ENCODE measurements at regions not wholly inside any gene's neighbourhood (a gene's known extent, or its start where the extent isn't known, plus 50 kb on each side); places are given as distances from the start of the nearest gene placed in this dataset.

- TF ChIP-seq HDAC1 (IDR thresholded peaks at IDR 0.05) (no peak), EHMT2 (IDR thresholded peaks at IDR 0.05) (no peak), ZNF280B (CRISPR knock-in tag; IDR thresholded peaks at IDR 0.05) (no peak), SFPQ (IDR thresholded peaks at IDR 0.05; ENCODE audit: low read depth, low read length) (no peak), CEBPB (tag; IDR thresholded peaks at IDR 0.05) (no peak)
These were observed 410.6 kb upstream of the SOX5 start (continued) for GRCh38 chr12:24360057-24360456.

- CTCF ChIA-PET (ENCODE audit: low intra/inter-chr PET ratio): no interaction called here
- BruUV-seq (replicated peaks): no TSS peak
- POLR2A ChIA-PET: no interaction called here
- in situ Hi-C loops (cut with MboI) (no loop called here), intact Hi-C loops (cut with micrococcal nuclease) (no loop called here)
- Histone ChIP-seq H3K36me3 (ENCODE audit: control insufficient read depth, insufficient read depth, low read length) (no peaks in the 10 kb centered on the region), H3K9me3 (replicated peaks; ENCODE audit: control insufficient read depth, insufficient read depth, low read depth, low read length) (no peaks in the 10 kb centered on the region), H3K27me3 (ENCODE audit: control insufficient read depth in 2 of 2, insufficient read depth in 2 of 2, low read length in 2 of 2) (no peaks in the 10 kb centered on the region), H3K4me3 (no peak overlapping the region), H4K20me1 (replicated peaks; ENCODE audit: control insufficient read depth, insufficient read depth, low read length) (no peaks in the 10 kb centered on the region), H3K4me2 (ENCODE audit: insufficient read depth, low read length) (no peak overlapping the region), H3K79me2 (ENCODE audit: control insufficient read depth, insufficient read depth, low read length) (no peaks in the 10 kb centered on the region), H3K27ac (ENCODE audit: extremely low read depth, low read depth, low read length) (no peak overlapping the region), H3K9ac (ENCODE audit: insufficient read depth in 1 of 2, low read depth in 2 of 2, low read length in 2 of 2) (no peak overlapping the region), H2AFZ (ENCODE audit: low read depth, low read length) (no peak overlapping the region), H3K4me1 (replicated peaks in 1 of 2; ENCODE audit: control insufficient read depth in 2 of 2, insufficient read depth in 2 of 2, low read length in 2 of 2) (no peaks in the 10 kb centered on the region), H3K9me1 (ENCODE audit: control insufficient read depth, insufficient read depth, low read length) (no peaks in the 10 kb centered on the region)
- FAIRE-seq (no peak), DNase-seq (ENCODE audit: extremely low read depth in 1 of 4, low spot score in 3 of 4) (no peak), ATAC-seq (no peak)
- WGBS (ENCODE audit: insufficient coverage, low coverage, missing lambda C conversion rate): 0% methylated on average over 1 of the region's 1 CpG
- TF ChIP-seq ZNF143 (CRISPR knock-in tag; IDR thresholded peaks at IDR 0.05) (no peak), E4F1 (CRISPR knock-in tag; IDR thresholded peaks at IDR 0.05; ENCODE audit: borderline replicate concordance) (no peak), USF1 (CRISPR knock-in tag; IDR thresholded peaks at IDR 0.05) (no peak), ZBTB11 (CRISPR knock-in tag; IDR thresholded peaks at IDR 0.05) (no peak)
These were observed 409.9 kb upstream of the SOX5 start for GRCh38 chr12:24359418-24359817.
